ENCODE measurements at regions not wholly inside any gene's neighbourhood (a gene's known extent, or its start where the extent isn't known, plus 50 kb on each side); places are given as distances from the start of the nearest gene placed in this dataset.
"Not testable (repeated sequence)": the region's sequence is repeated elsewhere in the genome, so short reads cannot be mapped to it uniquely, and the experiment has no call there.

GRCh38 chrX:460823-461640, 74.3 kb upstream of the PPP2R3B start:
- H3K9ac ChIP-seq (ENCODE audit: low read depth in 1 of 2, low read length in 2 of 2) = no peak overlapping the region
- no peaks in the 10 kb centered on the region for H3K27me3 ChIP-seq (ENCODE audit: control insufficient read depth in 1 of 2, insufficient read depth in 2 of 2, low read length in 2 of 2)
- H3K36me3 ChIP-seq (ENCODE audit: control insufficient read depth in 1 of 2, insufficient read depth in 2 of 2, low read length in 2 of 2) = no peaks in the 10 kb centered on the region
- no peaks in the 10 kb centered on the region for H3K4me1 ChIP-seq (ENCODE audit: control insufficient read depth in 1 of 2, insufficient read depth in 2 of 2, low read length in 2 of 2)
- H3K27ac ChIP-seq (ENCODE audit: low read depth, low read length) = no peak overlapping the region
- peak overlapping the region in 1 of 2 donors; percentile 28 for H3K4me3 ChIP-seq (ENCODE audit: low read depth in 1 of 2, low read length in 2 of 2)
- H3K9me3 ChIP-seq (ENCODE audit: control insufficient read depth in 1 of 2, low read length in 2 of 2) = peaks cover 23 to 26% of the 10 kb centered on the region in 2 donors

DNA sequence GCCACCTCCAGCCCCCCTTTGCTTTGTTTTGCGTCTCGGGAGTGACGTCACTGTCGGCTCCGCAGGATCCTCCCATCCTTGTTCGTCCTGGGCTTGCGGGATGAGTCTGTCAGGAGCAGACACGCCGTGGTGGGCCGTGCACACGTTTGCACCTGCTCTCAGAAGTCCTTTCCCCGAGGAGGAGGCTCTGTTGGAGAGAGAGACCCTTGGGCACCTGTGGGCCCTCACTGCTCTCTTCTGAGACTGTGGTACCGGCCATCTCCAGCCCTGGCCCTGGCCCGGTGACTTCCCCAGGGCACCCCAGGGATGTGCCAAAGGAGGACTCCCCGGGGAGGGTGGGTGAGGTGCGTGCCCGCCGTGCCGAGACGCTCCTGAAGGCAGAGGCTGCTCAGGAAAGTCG, 76.1 kb upstream of the PPP2R3B start:
- Histone ChIP-seq H3K4me1 (ENCODE audit: control insufficient read depth in 1 of 2, insufficient read depth in 2 of 2, low read length in 2 of 2) (no peaks in the 10 kb centered on the region), H3K36me3 (ENCODE audit: control insufficient read depth in 1 of 2, insufficient read depth in 2 of 2, low read length in 2 of 2) (no peaks in the 10 kb centered on the region), H3K9ac (ENCODE audit: low read depth in 1 of 2, low read length in 2 of 2) (no peak overlapping the region), H3K9me3 (ENCODE audit: control insufficient read depth in 1 of 2, low read length in 2 of 2) (peaks cover 17 to 26% of the 10 kb centered on the region in 2 donors), H3K27ac (ENCODE audit: low read depth, low read length) (no peak overlapping the region), H3K27me3 (ENCODE audit: control insufficient read depth in 1 of 2, insufficient read depth in 2 of 2, low read length in 2 of 2) (no peaks in the 10 kb centered on the region), H3K4me3 (ENCODE audit: low read depth in 1 of 2, low read length in 2 of 2) (no peak overlapping the region)

DNA sequence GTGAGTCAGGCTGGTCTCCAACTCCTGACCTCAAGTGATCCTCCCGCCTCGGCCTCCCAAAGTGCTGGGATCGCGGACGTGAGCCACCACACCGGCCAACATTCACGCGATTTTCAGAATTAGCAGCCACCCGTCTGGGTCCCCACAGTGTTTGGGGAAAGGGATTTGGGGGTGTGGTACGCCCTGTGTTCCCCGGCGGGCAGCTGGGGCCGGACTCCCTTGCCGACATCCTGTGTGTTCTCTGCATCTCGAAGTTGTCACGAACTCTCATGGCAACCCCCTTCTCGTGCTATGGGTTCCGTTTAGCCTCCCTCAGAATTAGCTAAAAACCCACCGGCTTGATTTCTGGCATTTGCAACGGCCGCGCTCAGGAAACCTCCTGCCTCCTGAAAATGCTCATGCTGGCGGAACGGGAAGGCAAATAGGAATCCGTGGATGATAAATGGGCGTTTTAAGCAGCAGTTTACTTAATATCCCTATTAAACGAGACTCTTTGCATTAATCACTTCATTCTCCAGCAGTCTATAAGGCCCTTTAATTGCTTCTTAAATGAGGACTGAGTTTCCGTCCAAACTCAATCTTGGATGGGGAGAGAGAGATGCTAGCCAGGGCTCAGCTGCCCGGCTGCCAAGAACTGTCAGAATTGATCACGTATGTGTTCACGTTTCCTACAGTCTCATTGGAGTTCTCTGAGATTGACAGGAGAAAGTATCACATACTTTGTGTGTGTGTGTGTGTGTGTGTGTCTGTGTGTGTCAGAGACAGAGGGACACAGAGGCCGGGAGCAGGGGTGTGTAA, 78.9 kb upstream of the PPP2R3B start:
- H3K9me3 ChIP-seq (ENCODE audit: control insufficient read depth in 1 of 2, low read length in 2 of 2) = peaks cover 27% of the 10 kb centered on the region in 2 donors
- H3K36me3 ChIP-seq (ENCODE audit: control insufficient read depth in 1 of 2, insufficient read depth in 2 of 2, low read length in 2 of 2) = no peaks in the 10 kb centered on the region
- no peaks in the 10 kb centered on the region for H3K4me1 ChIP-seq (ENCODE audit: control insufficient read depth in 1 of 2, insufficient read depth in 2 of 2, low read length in 2 of 2)
- H3K27me3 ChIP-seq (ENCODE audit: control insufficient read depth in 1 of 2, insufficient read depth in 2 of 2, low read length in 2 of 2) = no peaks in the 10 kb centered on the region
- no peak overlapping the region for H3K9ac ChIP-seq (ENCODE audit: low read depth in 1 of 2, low read length in 2 of 2)
- no peak overlapping the region for H3K4me3 ChIP-seq (ENCODE audit: low read depth in 1 of 2, low read length in 2 of 2)
- H3K27ac ChIP-seq (ENCODE audit: low read depth, low read length) = no peak overlapping the region

- not testable (repeated sequence) for H3K4me3 ChIP-seq (ENCODE audit: low read depth in 1 of 2, low read length in 2 of 2); H3K9ac ChIP-seq (ENCODE audit: low read depth in 1 of 2, low read length in 2 of 2); H3K36me3 ChIP-seq (ENCODE audit: control insufficient read depth in 1 of 2, insufficient read depth in 2 of 2, low read length in 2 of 2); H3K27ac ChIP-seq (ENCODE audit: low read depth, low read length); H3K27me3 ChIP-seq (ENCODE audit: control insufficient read depth in 1 of 2, insufficient read depth in 2 of 2, low read length in 2 of 2); H3K4me1 ChIP-seq (ENCODE audit: control insufficient read depth in 1 of 2, insufficient read depth in 2 of 2, low read length in 2 of 2)
- H3K9me3 ChIP-seq (ENCODE audit: control insufficient read depth in 1 of 2, low read length in 2 of 2) = peaks cover 21 to 24% of the 10 kb centered on the region in 2 donors
Measured at GRCh38 chrX:466836-467235, 80.1 kb upstream of the PPP2R3B start.

GRCh38 chrX:467686-468085, 81.0 kb upstream of the PPP2R3B start:
- not testable (repeated sequence) for H3K27ac ChIP-seq (ENCODE audit: low read depth, low read length); H3K4me3 ChIP-seq (ENCODE audit: low read depth in 1 of 2, low read length in 2 of 2); H3K36me3 ChIP-seq (ENCODE audit: control insufficient read depth in 1 of 2, insufficient read depth in 2 of 2, low read length in 2 of 2); H3K4me1 ChIP-seq (ENCODE audit: control insufficient read depth in 1 of 2, insufficient read depth in 2 of 2, low read length in 2 of 2); H3K27me3 ChIP-seq (ENCODE audit: control insufficient read depth in 1 of 2, insufficient read depth in 2 of 2, low read length in 2 of 2); H3K9ac ChIP-seq (ENCODE audit: low read depth in 1 of 2, low read length in 2 of 2)
- H3K9me3 ChIP-seq (ENCODE audit: control insufficient read depth in 1 of 2, low read length in 2 of 2) = peaks cover 12 to 18% of the 10 kb centered on the region in 2 donors

- Histone ChIP-seq H3K4me3 (ENCODE audit: low read depth in 1 of 2, low read length in 2 of 2) (no peak overlapping the region), H3K4me1 (ENCODE audit: control insufficient read depth in 1 of 2, insufficient read depth in 2 of 2, low read length in 2 of 2) (no peaks in the 10 kb centered on the region), H3K9ac (ENCODE audit: low read depth in 1 of 2, low read length in 2 of 2) (no peak overlapping the region), H3K27ac (ENCODE audit: low read depth, low read length) (no peak overlapping the region), H3K27me3 (ENCODE audit: control insufficient read depth in 1 of 2, insufficient read depth in 2 of 2, low read length in 2 of 2) (no peaks in the 10 kb centered on the region), H3K36me3 (ENCODE audit: control insufficient read depth in 1 of 2, insufficient read depth in 2 of 2, low read length in 2 of 2) (no peaks in the 10 kb centered on the region), H3K9me3 (ENCODE audit: control insufficient read depth in 1 of 2, low read length in 2 of 2) (peaks cover 9 to 14% of the 10 kb centered on the region in 2 donors)
Measured at GRCh38 chrX:468979-469378, 82.3 kb upstream of the PPP2R3B start.

- H3K4me1 ChIP-seq (ENCODE audit: control insufficient read depth in 1 of 2, insufficient read depth in 2 of 2, low read length in 2 of 2) = no peaks in the 10 kb centered on the region
- H3K9ac ChIP-seq (ENCODE audit: low read depth in 1 of 2, low read length in 2 of 2) = no peak overlapping the region
- H3K9me3 ChIP-seq (ENCODE audit: control insufficient read depth in 1 of 2, low read length in 2 of 2) = peaks cover 9 to 14% of the 10 kb centered on the region in 2 donors
- H3K27me3 ChIP-seq (ENCODE audit: control insufficient read depth in 1 of 2, insufficient read depth in 2 of 2, low read length in 2 of 2) = no peaks in the 10 kb centered on the region
- H3K4me3 ChIP-seq (ENCODE audit: low read depth in 1 of 2, low read length in 2 of 2) = no peak overlapping the region
- H3K36me3 ChIP-seq (ENCODE audit: control insufficient read depth in 1 of 2, insufficient read depth in 2 of 2, low read length in 2 of 2) = no peaks in the 10 kb centered on the region
- no peak overlapping the region for H3K27ac ChIP-seq (ENCODE audit: low read depth, low read length)
Measured at GRCh38 chrX:470686-471085, 84.0 kb upstream of the PPP2R3B start.

DNA sequence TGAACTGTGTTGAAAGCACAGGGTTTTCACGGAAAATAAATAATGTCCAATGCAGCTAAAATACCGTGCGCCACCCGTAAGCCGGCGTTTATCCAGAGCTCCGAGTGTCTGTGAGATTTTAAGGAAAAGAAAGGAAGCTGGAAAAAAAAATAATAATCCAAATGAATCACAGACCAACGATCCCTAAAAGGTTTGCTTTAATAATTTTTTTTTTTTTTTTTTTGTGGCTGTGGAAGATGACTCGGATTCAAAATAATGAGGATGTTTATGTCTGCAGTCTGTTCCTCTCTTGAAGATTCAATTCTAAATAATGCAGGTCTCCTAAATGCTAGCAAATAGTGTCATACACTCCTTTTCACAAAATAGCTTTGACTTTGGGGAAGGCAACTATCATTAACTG, 84.6 kb upstream of the PPP2R3B start:
- Histone ChIP-seq H3K9me3 (ENCODE audit: control insufficient read depth in 1 of 2, low read length in 2 of 2) (peaks cover 9 to 14% of the 10 kb centered on the region in 2 donors), H3K27me3 (ENCODE audit: control insufficient read depth in 1 of 2, insufficient read depth in 2 of 2, low read length in 2 of 2) (no peaks in the 10 kb centered on the region), H3K36me3 (ENCODE audit: control insufficient read depth in 1 of 2, insufficient read depth in 2 of 2, low read length in 2 of 2) (no peaks in the 10 kb centered on the region), H3K4me1 (ENCODE audit: control insufficient read depth in 1 of 2, insufficient read depth in 2 of 2, low read length in 2 of 2) (no peaks in the 10 kb centered on the region), H3K9ac (ENCODE audit: low read depth in 1 of 2, low read length in 2 of 2) (no peak overlapping the region), H3K27ac (ENCODE audit: low read depth, low read length) (no peak overlapping the region), H3K4me3 (ENCODE audit: low read depth in 1 of 2, low read length in 2 of 2) (no peak overlapping the region)

DNA sequence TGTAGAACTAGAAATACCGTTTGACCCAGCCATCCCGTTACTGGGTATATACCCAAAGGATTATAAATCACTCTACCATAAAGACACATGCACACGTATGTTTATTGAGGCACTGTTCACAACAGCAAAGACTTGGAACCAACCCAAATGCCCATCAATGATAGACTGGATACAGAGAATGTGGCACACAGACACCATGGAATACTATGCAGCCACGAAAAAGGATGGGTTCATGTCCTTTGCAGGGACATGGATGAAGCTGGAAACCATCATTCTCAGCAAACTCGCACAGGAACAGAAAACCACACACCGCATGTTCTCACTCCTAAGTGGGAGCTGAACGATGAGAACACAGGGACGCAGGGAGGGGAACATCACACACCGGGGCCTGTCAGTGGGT, 85.6 kb upstream of the PPP2R3B start:
- not testable (repeated sequence) for H3K27ac ChIP-seq (ENCODE audit: low read depth, low read length); H3K36me3 ChIP-seq (ENCODE audit: control insufficient read depth in 1 of 2, insufficient read depth in 2 of 2, low read length in 2 of 2); H3K9ac ChIP-seq (ENCODE audit: low read depth in 1 of 2, low read length in 2 of 2); H3K4me3 ChIP-seq (ENCODE audit: low read depth in 1 of 2, low read length in 2 of 2); H3K27me3 ChIP-seq (ENCODE audit: control insufficient read depth in 1 of 2, insufficient read depth in 2 of 2, low read length in 2 of 2); H3K4me1 ChIP-seq (ENCODE audit: control insufficient read depth in 1 of 2, insufficient read depth in 2 of 2, low read length in 2 of 2)
- H3K9me3 ChIP-seq (ENCODE audit: control insufficient read depth in 1 of 2, low read length in 2 of 2) = peaks cover 9 to 13% of the 10 kb centered on the region in 2 donors

GRCh38 chrX:475926-476723, 89.4 kb upstream of the PPP2R3B start:
- Histone ChIP-seq H3K27ac (ENCODE audit: low read depth, low read length) (no peak overlapping the region), H3K9ac (ENCODE audit: low read depth in 1 of 2, low read length in 2 of 2) (no peak overlapping the region), H3K4me1 (ENCODE audit: control insufficient read depth in 1 of 2, insufficient read depth in 2 of 2, low read length in 2 of 2) (no peaks in the 10 kb centered on the region), H3K36me3 (ENCODE audit: control insufficient read depth in 1 of 2, insufficient read depth in 2 of 2, low read length in 2 of 2) (no peaks in the 10 kb centered on the region), H3K9me3 (ENCODE audit: control insufficient read depth in 1 of 2, low read length in 2 of 2) (peaks cover 0 to 7% of the 10 kb centered on the region in 2 donors), H3K27me3 (ENCODE audit: control insufficient read depth in 1 of 2, insufficient read depth in 2 of 2, low read length in 2 of 2) (no peaks in the 10 kb centered on the region), H3K4me3 (ENCODE audit: low read depth in 1 of 2, low read length in 2 of 2) (no peak overlapping the region)
